H9 (cell line): ENCODE measurements at regions not wholly inside any gene's neighbourhood (a gene's known extent, or its start where the extent isn't known, plus 50 kb on each side); places are given as distances from the start of the nearest gene placed in this dataset.

Source experiments
- DNase-seq: peaks from one replicate; pipeline ENCODE4 v3.0.0-alpha.2; 2017
- H2AFZ ChIP-seq: one replicate; pipeline ENCODE4 v1.6.1; 2013; ENCODE audit warnings: mild to moderate bottlenecking, low read length, control low read depth, moderate library complexity
- H2AK5ac ChIP-seq: 2 replicates; pipeline ENCODE4 v1.6.1; 2013; ENCODE audit warnings: low read length, control low read depth, mixed read lengths; ENCODE audit not compliant: insufficient read length
- H2BK120ac ChIP-seq: one replicate; pipeline ENCODE4 v1.6.1; 2013; ENCODE audit warnings: low read depth, mild to moderate bottlenecking, low read length, control low read depth, inconsistent platforms; ENCODE audit not compliant: poor library complexity, severe bottlenecking
- H2BK12ac ChIP-seq: 2 replicates; pipeline ENCODE4 v1.6.1; 2013; ENCODE audit warnings: low read length, control low read depth, mixed read lengths, low read depth; ENCODE audit not compliant: insufficient read length
- H2BK15ac ChIP-seq: 2 replicates; pipeline ENCODE4 v1.6.1; 2013; ENCODE audit warnings: low read depth, low read length, control low read depth
- H2BK20ac ChIP-seq: one replicate; pipeline ENCODE4 v1.6.1; 2013; ENCODE audit warnings: low read depth, mild to moderate bottlenecking, low read length, control low read depth, inconsistent platforms; ENCODE audit not compliant: poor library complexity, severe bottlenecking
- H2BK5ac ChIP-seq: 2 replicates; pipeline ENCODE4 v1.6.1; 2013; ENCODE audit warnings: low read length, control low read depth, mixed read lengths; ENCODE audit not compliant: insufficient read length
- H3K14ac ChIP-seq: 2 replicates; pipeline ENCODE4 v1.6.1; 2013; ENCODE audit warnings: low read length, control low read depth; ENCODE audit not compliant: insufficient read depth
- H3K18ac ChIP-seq: 2 replicates; pipeline ENCODE4 v1.6.1; 2013; ENCODE audit warnings: low read depth, mild to moderate bottlenecking, mixed read lengths, low read length, control low read depth; ENCODE audit not compliant: insufficient read length
- H3K23ac ChIP-seq: 2 replicates; pipeline ENCODE4 v1.6.1; 2013; ENCODE audit warnings: low read length, control low read depth, mixed read lengths, low read depth; ENCODE audit not compliant: insufficient read length
- H3K23me2 ChIP-seq: 2 replicates; pipeline ENCODE4 v1.6.1; 2013; ENCODE audit warnings: low read depth, mild to moderate bottlenecking, mixed read lengths, low read length, control low read depth; ENCODE audit not compliant: insufficient read length, poor library complexity, severe bottlenecking
- H3K27ac ChIP-seq: 2 replicates; pipeline ENCODE4 v1.5.1; 2013; ENCODE audit warnings: low read length, control low read depth, mixed read lengths, low read depth; ENCODE audit not compliant: insufficient read length
- H3K27me3 ChIP-seq: 2 replicates; pipeline ENCODE4 v1.6.1; 2013; ENCODE audit warnings: low read length, control low read depth, inconsistent platforms; ENCODE audit not compliant: insufficient read depth
- H3K4ac ChIP-seq: 2 replicates; pipeline ENCODE4 v1.6.1; 2013; ENCODE audit warnings: low read depth, mild to moderate bottlenecking, control low read depth, inconsistent platforms, low read length, moderate library complexity
- H3K4me1 ChIP-seq: 2 replicates; pipeline ENCODE4 v1.6.1; 2013; ENCODE audit warnings: low read length, control low read depth, inconsistent platforms; ENCODE audit not compliant: insufficient read depth
- H3K4me2 ChIP-seq: 2 replicates; pipeline ENCODE4 v1.6.1; 2013; ENCODE audit warnings: low read length, control low read depth, mixed read lengths; ENCODE audit not compliant: insufficient read length, insufficient read depth
- H3K56ac ChIP-seq: 2 replicates; pipeline ENCODE4 v1.6.1; 2013; ENCODE audit warnings: low read depth, mild to moderate bottlenecking, mixed read lengths, low read length, control low read depth; ENCODE audit not compliant: insufficient read length
- H3K79me1 ChIP-seq: 2 replicates; pipeline ENCODE4 v1.6.1; 2013; ENCODE audit warnings: low read depth, mild to moderate bottlenecking, moderate library complexity, low read length, control low read depth, inconsistent platforms; ENCODE audit not compliant: insufficient read depth, poor library complexity, severe bottlenecking
- H3K79me2 ChIP-seq: 2 replicates; pipeline ENCODE4 v1.6.1; 2013; ENCODE audit warnings: low read length, control low read depth, inconsistent platforms; ENCODE audit not compliant: insufficient read depth
- H3K9ac ChIP-seq: 2 replicates; pipeline ENCODE4 v1.6.1; 2013; ENCODE audit warnings: low read length, control low read depth, mixed read lengths; ENCODE audit not compliant: insufficient read length; ENCODE audit errors: extremely low read depth
- H3K9me3 ChIP-seq: one replicate; pipeline ENCODE4 v1.6.1; 2013; ENCODE audit warnings: low read depth, low read length, inconsistent platforms; ENCODE audit not compliant: control insufficient read depth
- H3T11ph ChIP-seq: one replicate; pipeline ENCODE4 v1.6.1; 2013; ENCODE audit warnings: mild to moderate bottlenecking, low read length, control low read depth, inconsistent platforms
- H4K20me1 ChIP-seq: one replicate; pipeline ENCODE4 v1.6.1; 2013; ENCODE audit not compliant: control insufficient read depth, insufficient read length, insufficient read depth
- H4K5ac ChIP-seq: 2 replicates; pipeline ENCODE4 v1.6.1; 2013; ENCODE audit warnings: low read depth, mild to moderate bottlenecking, mixed read lengths, low read length, control low read depth; ENCODE audit not compliant: insufficient read length
- H4K8ac ChIP-seq: replicated peaks from 2 replicates; pipeline ENCODE4 v1.6.1; 2013; ENCODE audit warnings: low read length, control low read depth, mixed read lengths, low read depth; ENCODE audit not compliant: insufficient read length
- H4K91ac ChIP-seq: 2 replicates; pipeline ENCODE4 v1.6.1; 2013; ENCODE audit warnings: low read depth, mild to moderate bottlenecking, moderate library complexity, mixed read lengths, low read length, control low read depth; ENCODE audit not compliant: insufficient read length
- H3K27ac Mint-ChIP-seq, 3 experiments: 2 replicates in 2 of 3; 3 replicates in 1 of 3; pipeline ENCODE4 v1.8.0; 2020 to 2021; ENCODE audit warnings: mixed read lengths in 3 of 3, mild to moderate bottlenecking in 1 of 3, moderate library complexity in 1 of 3
- H3K27me3 Mint-ChIP-seq: 2 replicates; pipeline ENCODE4 v1.8.0; 2021; ENCODE audit warnings: low read depth, mild to moderate bottlenecking, moderate library complexity, mixed read lengths
- H3K36me3 Mint-ChIP-seq, 3 experiments: 2 replicates in 2 of 3; 3 replicates in 1 of 3; pipeline ENCODE4 v1.8.0; 2020 to 2021; ENCODE audit warnings: low read depth in 3 of 3, mixed read lengths in 3 of 3; ENCODE audit not compliant: insufficient read depth in 1 of 3
- H3K4me1 Mint-ChIP-seq, 2 experiments: 2 replicates each; pipeline ENCODE4 v1.8.0; 2020; ENCODE audit warnings: mixed read lengths in 2 of 2
- H3K4me3 Mint-ChIP-seq, 2 experiments: 2 replicates in 1 of 2; 3 replicates in 1 of 2; pipeline ENCODE4 v1.8.0; 2020 to 2021; ENCODE audit warnings: mild to moderate bottlenecking in 2 of 2, mixed read lengths in 2 of 2, moderate library complexity in 1 of 2
- H3K9me3 Mint-ChIP-seq, 2 experiments: 2 replicates in 1 of 2; 3 replicates in 1 of 2; pipeline ENCODE4 v1.8.0; 2020; ENCODE audit warnings: mild to moderate bottlenecking in 2 of 2, mixed read lengths in 2 of 2, moderate library complexity in 1 of 2
- CTCF ChIP-seq: fragments of 200-600 bp; sonication (generic); conservative IDR thresholded peaks from 3 replicates; pipeline ENCODE4 v1.8.0; 2021; ENCODE audit warnings: antibody characterized with exemption, mild to moderate bottlenecking
- WGBS: extraction: QIAGEN DNeasy Blood & Tissue Kit; methylation state at CpG from one replicate; pipeline ENCODE4 v1.1.7; 2013; ENCODE audit warnings: missing lambda C conversion rate, low lambda C conversion rate, mixed read lengths; ENCODE audit not compliant: insufficient read length; ENCODE audit errors: extremely low coverage; 5-methylcytosine and 5-hydroxymethylcytosine counted together

GRCh38 chr9:135310134-135310533 is 169.4 kb upstream of the PPP1R26 start:
- Histone ChIP-seq H3K79me1 (no peaks in the 10 kb centered on the region), H3K9me3 (peaks cover 17% of the 10 kb centered on the region), H2BK120ac (no peak overlapping the region), H3K4me2 (no peak overlapping the region), H2BK5ac (no peak overlapping the region), H2BK15ac (no peak overlapping the region), H4K20me1 (no peaks in the 10 kb centered on the region), H3K27me3 (no peaks in the 10 kb centered on the region), H3K18ac (no peak overlapping the region), H3K9ac (no peak overlapping the region), H3K27ac (no peak overlapping the region), H4K91ac (no peak overlapping the region), H2AFZ (no peak overlapping the region), H3T11ph (no peak overlapping the region), H3K23ac (no peak overlapping the region), H4K8ac (no peak overlapping the region), H3K56ac (no peak overlapping the region), H3K14ac (no peak overlapping the region), H3K79me2 (no peaks in the 10 kb centered on the region), H2BK12ac (no peak overlapping the region), H2AK5ac (no peak overlapping the region), H3K4me1 (no peaks in the 10 kb centered on the region), H4K5ac (no peak overlapping the region), H3K4ac (no peak overlapping the region), H2BK20ac (no peak overlapping the region), H3K23me2 (no peaks in the 10 kb centered on the region)
- Mint-ChIP-seq H3K9me3 (peaks cover 19 to 22% of the 10 kb centered on the region in 2 experiments), H3K27ac (no peak overlapping the region), H3K4me1 (peaks cover 2 to 11% of the 10 kb centered on the region in 2 experiments; a peak in 3 of 4 replicates), H3K36me3 (peaks cover 5 to 23% (median 11%) of the 10 kb centered on the region in 3 experiments; a peak in 6 of 7 replicates), H3K27me3 (peaks cover 12% of the 10 kb centered on the region), H3K4me3 (no peak overlapping the region)
- no peak for DNase-seq
- no CpG with 5 or more reads among the region's 8 CpGs for WGBS
- TF ChIP-seq CTCF: no peak
